Spleen (tissue), 7 donors: ENCODE measurements at regions not wholly inside any gene's neighbourhood (a gene's known extent, or its start where the extent isn't known, plus 50 kb on each side); places are given as distances from the start of the nearest gene placed in this dataset.

Experiments used
- POLR2A ChIP-seq, 3 donors: fragments of 450-650 bp; IDR thresholded peaks; one replicate each; pipeline ENCODE4 v1.5.1; 2017; ENCODE audit warnings: antibody characterized with exemption in 3 of 3, mild to moderate bottlenecking in 1 of 3
- TF ChIP-seq, protein P1 (sequence below), 11 experiments: fragments of 200-600 bp in 7 of 11; fragments of 450-650 bp in 4 of 11; sonication (generic) in 4 of 11; IDR thresholded peaks in 8 of 11; conservative IDR thresholded peaks in 3 of 11; 1 replicate in 7 of 11; 2 replicates in 4 of 11; pipeline versions ENCODE4 v1.4.0 to v1.8.0; 2016 to 2021; ENCODE audit warnings: antibody characterized with exemption in 11 of 11, inconsistent platforms in 4 of 11, mild to moderate bottlenecking in 1 of 11
- donor health status: DM: no; HTN: no; CAD: no; lungs with moderate emphysema.
- donor health status: DM: no; HTN: no; CAD: no.
- donor health status: DM: no; HTN: no; CAD: no.

GRCh38 chr12:13745111-13745860 lies 236.1 kb downstream of the GRIN2B start:
- TF ChIP-seq, protein P1, sequence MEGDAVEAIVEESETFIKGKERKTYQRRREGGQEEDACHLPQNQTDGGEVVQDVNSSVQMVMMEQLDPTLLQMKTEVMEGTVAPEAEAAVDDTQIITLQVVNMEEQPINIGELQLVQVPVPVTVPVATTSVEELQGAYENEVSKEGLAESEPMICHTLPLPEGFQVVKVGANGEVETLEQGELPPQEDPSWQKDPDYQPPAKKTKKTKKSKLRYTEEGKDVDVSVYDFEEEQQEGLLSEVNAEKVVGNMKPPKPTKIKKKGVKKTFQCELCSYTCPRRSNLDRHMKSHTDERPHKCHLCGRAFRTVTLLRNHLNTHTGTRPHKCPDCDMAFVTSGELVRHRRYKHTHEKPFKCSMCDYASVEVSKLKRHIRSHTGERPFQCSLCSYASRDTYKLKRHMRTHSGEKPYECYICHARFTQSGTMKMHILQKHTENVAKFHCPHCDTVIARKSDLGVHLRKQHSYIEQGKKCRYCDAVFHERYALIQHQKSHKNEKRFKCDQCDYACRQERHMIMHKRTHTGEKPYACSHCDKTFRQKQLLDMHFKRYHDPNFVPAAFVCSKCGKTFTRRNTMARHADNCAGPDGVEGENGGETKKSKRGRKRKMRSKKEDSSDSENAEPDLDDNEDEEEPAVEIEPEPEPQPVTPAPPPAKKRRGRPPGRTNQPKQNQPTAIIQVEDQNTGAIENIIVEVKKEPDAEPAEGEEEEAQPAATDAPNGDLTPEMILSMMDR (IDR thresholded peaks at IDR 0.05 in 8 of 11, conservative IDR thresholded peaks at IDR 0.05 in 3 of 11) = no peak
- TF ChIP-seq POLR2A (IDR thresholded peaks at IDR 0.05) = no peak
